OCI-LY1 (cell line): ENCODE measurements at regions not wholly inside any gene's neighbourhood (a gene's known extent, or its start where the extent isn't known, plus 50 kb on each side); places are given as distances from the start of the nearest gene placed in this dataset.

Experiments
- H2AFZ ChIP-seq: fragments of 200-600 bp; sonication (generic), shearing (Covaris generic); 2 replicates; pipeline ENCODE4 v1.6.0; 2014; ENCODE audit warnings: antibody characterized with exemption, mild to moderate bottlenecking, low read length
- H3F3A ChIP-seq: fragments of 200-600 bp; sonication (generic), shearing (Covaris generic); 2 replicates; pipeline ENCODE4 v1.6.0; 2014; ENCODE audit warnings: mild to moderate bottlenecking, antibody characterized with exemption, low read length, moderate library complexity; ENCODE audit not compliant: insufficient read depth
- H3K27ac ChIP-seq: fragments of 200-600 bp; sonication (generic); 2 replicates; pipeline ENCODE4 v1.5.1; 2014; ENCODE audit warnings: low read length, mixed run types, mild to moderate bottlenecking, low read depth; ENCODE audit not compliant: poor library complexity, severe bottlenecking
- H3K27me3 ChIP-seq: fragments of 200-600 bp; sonication (generic); 2 replicates; pipeline ENCODE4 v1.6.0; 2014; ENCODE audit warnings: antibody characterized with exemption, mild to moderate bottlenecking, low read length, moderate library complexity; ENCODE audit not compliant: insufficient read depth
- H3K36me3 ChIP-seq: fragments of 200-600 bp; sonication (generic); 2 replicates; pipeline ENCODE4 v1.6.1; 2014; ENCODE audit warnings: mild to moderate bottlenecking, antibody characterized with exemption, low read length, moderate library complexity, mixed read lengths; ENCODE audit not compliant: insufficient read depth
- H3K4me1 ChIP-seq: fragments of 200-600 bp; sonication (generic); 2 replicates; pipeline ENCODE4 v1.5.1; 2014; ENCODE audit warnings: mild to moderate bottlenecking, low read length, moderate library complexity; ENCODE audit not compliant: insufficient read depth, severe bottlenecking
- H3K4me2 ChIP-seq: fragments of 200-600 bp; sonication (generic), shearing (Covaris generic); 2 replicates; pipeline ENCODE4 v1.6.1; 2014; ENCODE audit warnings: low read length
- H3K4me3 ChIP-seq: fragments of 200-600 bp; sonication (generic); 2 replicates; pipeline ENCODE4 v1.5.1; 2014; ENCODE audit warnings: low read length, low read depth, mild to moderate bottlenecking, mixed read lengths; ENCODE audit not compliant: poor library complexity, severe bottlenecking
- H3K79me2 ChIP-seq: fragments of 200-600 bp; shearing (Covaris generic); 2 replicates; pipeline ENCODE4 v1.6.1; 2016; ENCODE audit warnings: mixed run types, low read length, mixed read lengths; ENCODE audit not compliant: insufficient read depth
- H3K9ac ChIP-seq: fragments of 200-600 bp; sonication (generic), shearing (Covaris generic); 2 replicates; pipeline ENCODE4 v1.6.1; 2014; ENCODE audit warnings: mild to moderate bottlenecking, low read length, mixed read lengths
- H3K9me2 ChIP-seq: fragments of 200-600 bp; sonication (generic), shearing (Covaris generic); 2 replicates; pipeline ENCODE4 v1.6.1; 2014; ENCODE audit warnings: low read depth, mild to moderate bottlenecking, low read length, mixed read lengths
- H3K9me3 ChIP-seq: fragments of 200-600 bp; shearing (Covaris generic); 2 replicates; pipeline ENCODE4 v1.6.1; 2014; ENCODE audit warnings: low read length, mixed read lengths
- H4K20me1 ChIP-seq: fragments of 200-600 bp; sonication (generic), shearing (Covaris generic); 2 replicates; pipeline ENCODE4 v1.6.0; 2016; ENCODE audit warnings: mild to moderate bottlenecking, low read length; ENCODE audit not compliant: insufficient read depth
- EZH2 ChIP-seq: fragments of 200-600 bp; sonication (generic), shearing (Covaris generic); IDR thresholded peaks from 2 replicates; pipeline ENCODE4 v1.8.0; 2017; ENCODE audit warnings: borderline replicate concordance, mixed run types, mild to moderate bottlenecking, antibody characterized with exemption, low read length, moderate library complexity, mixed read lengths
- TF ChIP-seq, protein P1 (sequence below): fragments of 200-600 bp; sonication (generic), shearing (Covaris generic); IDR thresholded peaks from 2 replicates; pipeline ENCODE4 v1.5.1; 2017; ENCODE audit warnings: mild to moderate bottlenecking, antibody characterized with exemption, low read length, moderate library complexity, mixed read lengths

GRCh38 chr4:15159477-15160019 is 157.3 kb downstream of the CPEB2 start:
- no peaks in the 10 kb centered on the region for H3K9me3 ChIP-seq
- no peaks in the 10 kb centered on the region for H3F3A ChIP-seq
- no peak overlapping the region for H3K27ac ChIP-seq

DNA sequence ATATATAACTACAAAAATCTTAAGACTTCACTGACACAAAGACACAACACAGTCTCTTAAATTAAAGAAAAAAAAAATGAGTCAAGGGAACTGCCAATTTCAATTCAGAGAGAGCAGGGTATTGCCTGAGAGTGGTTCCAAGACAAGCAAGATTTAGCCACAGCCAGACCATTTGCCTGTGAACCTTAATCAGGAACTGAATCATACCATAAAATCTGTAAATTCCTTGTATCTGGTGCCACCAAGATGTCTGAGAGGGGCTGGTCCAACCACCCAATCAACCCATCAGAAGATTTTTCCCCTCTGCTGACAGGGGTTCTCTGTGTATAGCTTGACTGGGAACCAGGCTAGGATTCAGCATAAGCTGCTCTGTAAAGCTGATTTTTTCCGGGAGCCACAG is 159.2 kb downstream of the CPEB2 start:
- Histone ChIP-seq H3K27me3 (no peaks in the 10 kb centered on the region), H3K4me2 (no peak overlapping the region), H3K36me3 (no peaks in the 10 kb centered on the region), H3F3A (no peaks in the 10 kb centered on the region), H3K9ac (no peak overlapping the region), H3K27ac (no peak overlapping the region), H3K9me3 (no peaks in the 10 kb centered on the region), H3K4me3 (no peak overlapping the region), H3K79me2 (no peaks in the 10 kb centered on the region), H3K4me1 (no peaks in the 10 kb centered on the region), H3K9me2 (no peaks in the 10 kb centered on the region), H4K20me1 (no peaks in the 10 kb centered on the region), H2AFZ (no peak overlapping the region)
- TF ChIP-seq, protein P1, sequence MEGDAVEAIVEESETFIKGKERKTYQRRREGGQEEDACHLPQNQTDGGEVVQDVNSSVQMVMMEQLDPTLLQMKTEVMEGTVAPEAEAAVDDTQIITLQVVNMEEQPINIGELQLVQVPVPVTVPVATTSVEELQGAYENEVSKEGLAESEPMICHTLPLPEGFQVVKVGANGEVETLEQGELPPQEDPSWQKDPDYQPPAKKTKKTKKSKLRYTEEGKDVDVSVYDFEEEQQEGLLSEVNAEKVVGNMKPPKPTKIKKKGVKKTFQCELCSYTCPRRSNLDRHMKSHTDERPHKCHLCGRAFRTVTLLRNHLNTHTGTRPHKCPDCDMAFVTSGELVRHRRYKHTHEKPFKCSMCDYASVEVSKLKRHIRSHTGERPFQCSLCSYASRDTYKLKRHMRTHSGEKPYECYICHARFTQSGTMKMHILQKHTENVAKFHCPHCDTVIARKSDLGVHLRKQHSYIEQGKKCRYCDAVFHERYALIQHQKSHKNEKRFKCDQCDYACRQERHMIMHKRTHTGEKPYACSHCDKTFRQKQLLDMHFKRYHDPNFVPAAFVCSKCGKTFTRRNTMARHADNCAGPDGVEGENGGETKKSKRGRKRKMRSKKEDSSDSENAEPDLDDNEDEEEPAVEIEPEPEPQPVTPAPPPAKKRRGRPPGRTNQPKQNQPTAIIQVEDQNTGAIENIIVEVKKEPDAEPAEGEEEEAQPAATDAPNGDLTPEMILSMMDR, result no peak
- TF ChIP-seq EZH2, result no peak

More at GRCh38 chr4:15159477-15160019, 157.3 kb downstream of the CPEB2 start:
- H3K36me3 ChIP-seq, result no peaks in the 10 kb centered on the region
- TF ChIP-seq EZH2, result no peak
- TF ChIP-seq, protein P1, result no peak
- H4K20me1 ChIP-seq, result no peaks in the 10 kb centered on the region
- H2AFZ ChIP-seq, result no peak overlapping the region
- no peaks in the 10 kb centered on the region for H3K27me3 ChIP-seq
- H3K4me2 ChIP-seq, result no peak overlapping the region
- no peaks in the 10 kb centered on the region for H3K9me2 ChIP-seq
- H3K4me1 ChIP-seq, result no peaks in the 10 kb centered on the region
- no peaks in the 10 kb centered on the region for H3K79me2 ChIP-seq
- no peak overlapping the region for H3K9ac ChIP-seq
- H3K4me3 ChIP-seq, result no peak overlapping the region

DNA sequence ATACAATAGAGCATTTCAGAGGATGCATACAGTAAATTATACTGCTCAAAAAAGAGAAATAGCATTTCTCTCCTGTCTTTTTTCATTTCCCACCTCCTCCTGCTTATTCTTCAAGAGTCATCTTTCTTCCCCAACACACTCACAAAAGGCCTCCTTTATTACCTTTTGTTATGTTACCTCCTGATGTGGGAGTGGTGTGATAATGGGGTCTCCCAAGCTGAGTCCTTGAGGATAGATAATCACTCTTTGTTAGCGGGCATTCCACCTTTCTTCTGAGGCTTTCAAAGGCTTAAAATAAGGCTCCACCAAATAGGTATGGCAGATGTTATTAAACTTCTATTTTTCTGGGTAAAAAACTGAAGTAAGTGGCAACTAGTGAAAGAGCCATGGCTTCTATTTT is 159.8 kb downstream of the CPEB2 start:
- H3K27me3 ChIP-seq, result no peaks in the 10 kb centered on the region
- H3K27ac ChIP-seq, result no peak overlapping the region
- H3K4me1 ChIP-seq, result no peaks in the 10 kb centered on the region
- H3K79me2 ChIP-seq, result no peaks in the 10 kb centered on the region
- H3K36me3 ChIP-seq, result no peaks in the 10 kb centered on the region
- no peak overlapping the region for H3K4me2 ChIP-seq
- no peaks in the 10 kb centered on the region for H3K9me2 ChIP-seq
- H3K9me3 ChIP-seq, result no peaks in the 10 kb centered on the region
- no peak overlapping the region for H3K4me3 ChIP-seq
- no peak overlapping the region for H3K9ac ChIP-seq
- no peaks in the 10 kb centered on the region for H4K20me1 ChIP-seq
- no peaks in the 10 kb centered on the region for H3F3A ChIP-seq
- no peak overlapping the region for H2AFZ ChIP-seq
- TF ChIP-seq, protein P1, result no peak
- no peak for TF ChIP-seq EZH2
